ENCODE measurements at regions not wholly inside any gene's neighbourhood (a gene's known extent, or its start where the extent isn't known, plus 50 kb on each side); places are given as distances from the start of the nearest gene placed in this dataset.

- TF ChIP-seq CTCF (conservative IDR thresholded peaks at IDR 0.05) (no peak), EZH2 (IDR thresholded peaks at IDR 0.05; ENCODE audit: low read depth) (no peak)
These were observed 77.6 kb upstream of the SNTG2 start for GRCh38 chr2:873027-873426.
